ENCODE measurements at regions not wholly inside any gene's neighbourhood (a gene's known extent, or its start where the extent isn't known, plus 50 kb on each side); places are given as distances from the start of the nearest gene placed in this dataset.
A peak's percentile ranks its signal among the peaks of the same experiment; 100 is the strongest.

- no peak overlapping the region for H3K4me2 ChIP-seq (ENCODE audit: insufficient read depth, low read length)
- no peak overlapping the region for H3K27ac ChIP-seq (ENCODE audit: low read length)
- DNase-seq (no peak), ATAC-seq (ENCODE audit: insufficient read depth, low read depth) (no peak)
- no peaks in the 10 kb centered on the region for H3K4me1 ChIP-seq (ENCODE audit: insufficient read depth, low read length)
- no peak overlapping the region for H3K4me3 ChIP-seq (ENCODE audit: low read depth in 1 of 2, low read length in 2 of 2)
- no peaks in the 10 kb centered on the region for H4K20me1 ChIP-seq (ENCODE audit: insufficient read depth, low read length)
- no peaks in the 10 kb centered on the region for H3K9me3 ChIP-seq (ENCODE audit: insufficient read depth, low read length, severe bottlenecking)
- no peak overlapping the region for H2AFZ ChIP-seq (ENCODE audit: low read depth, low read length)
- H3K36me3 ChIP-seq (ENCODE audit: insufficient read depth, low read length) = no peaks in the 10 kb centered on the region
- H3K27me3 ChIP-seq (ENCODE audit: insufficient read depth, low read length, poor library complexity) = no peaks in the 10 kb centered on the region
- no peak for TF ChIP-seq EZH2 (IDR thresholded peaks at IDR 0.05; ENCODE audit: borderline replicate concordance, low read depth, low read length, severe bottlenecking)
- TF ChIP-seq, protein P1, sequence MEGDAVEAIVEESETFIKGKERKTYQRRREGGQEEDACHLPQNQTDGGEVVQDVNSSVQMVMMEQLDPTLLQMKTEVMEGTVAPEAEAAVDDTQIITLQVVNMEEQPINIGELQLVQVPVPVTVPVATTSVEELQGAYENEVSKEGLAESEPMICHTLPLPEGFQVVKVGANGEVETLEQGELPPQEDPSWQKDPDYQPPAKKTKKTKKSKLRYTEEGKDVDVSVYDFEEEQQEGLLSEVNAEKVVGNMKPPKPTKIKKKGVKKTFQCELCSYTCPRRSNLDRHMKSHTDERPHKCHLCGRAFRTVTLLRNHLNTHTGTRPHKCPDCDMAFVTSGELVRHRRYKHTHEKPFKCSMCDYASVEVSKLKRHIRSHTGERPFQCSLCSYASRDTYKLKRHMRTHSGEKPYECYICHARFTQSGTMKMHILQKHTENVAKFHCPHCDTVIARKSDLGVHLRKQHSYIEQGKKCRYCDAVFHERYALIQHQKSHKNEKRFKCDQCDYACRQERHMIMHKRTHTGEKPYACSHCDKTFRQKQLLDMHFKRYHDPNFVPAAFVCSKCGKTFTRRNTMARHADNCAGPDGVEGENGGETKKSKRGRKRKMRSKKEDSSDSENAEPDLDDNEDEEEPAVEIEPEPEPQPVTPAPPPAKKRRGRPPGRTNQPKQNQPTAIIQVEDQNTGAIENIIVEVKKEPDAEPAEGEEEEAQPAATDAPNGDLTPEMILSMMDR (IDR thresholded peaks at IDR 0.05; ENCODE audit: borderline replicate concordance, extremely low read depth, low read length, poor library complexity, severe bottlenecking) = no peak
- no peak overlapping the region for H3K9ac ChIP-seq (ENCODE audit: low read depth, low read length)
- H3K79me2 ChIP-seq (ENCODE audit: insufficient read depth, low read length) = no peaks in the 10 kb centered on the region
Observed at GRCh38 chrY:12517338-12517737, 183.7 kb upstream of the USP9Y start.

DNA sequence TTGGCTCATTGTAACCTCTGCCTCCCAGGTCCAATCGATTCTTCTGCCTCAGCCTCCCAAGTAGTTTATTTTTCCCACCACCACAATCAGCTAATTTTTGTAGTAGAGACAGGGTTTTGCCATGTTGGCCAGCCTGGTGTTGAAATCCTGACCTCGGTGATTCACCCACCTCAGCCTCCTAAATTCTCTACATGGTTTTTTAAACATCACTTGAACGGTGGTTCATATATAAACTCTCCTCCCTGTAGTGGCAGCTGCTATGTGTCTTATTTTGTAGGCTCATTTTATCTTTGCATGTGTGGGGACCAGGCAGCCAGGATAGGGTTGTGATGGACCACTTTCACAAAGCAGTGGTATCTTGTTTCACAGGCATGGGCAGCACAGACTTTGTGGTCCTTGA is 175.8 kb upstream of the USP9Y start:
- Histone ChIP-seq H3K4me3 (ENCODE audit: low read depth in 1 of 2, low read length in 2 of 2) (no peak overlapping the region), H2AFZ (ENCODE audit: low read depth, low read length) (no peak overlapping the region; the same call in 1 of the 2 replicates), H3K9ac (ENCODE audit: low read depth, low read length) (peak overlapping the region; percentile 41; the same call in 1 of the 2 replicates), H3K9me3 (ENCODE audit: insufficient read depth, low read length, severe bottlenecking) (no peaks in the 10 kb centered on the region), H4K20me1 (ENCODE audit: insufficient read depth, low read length) (no peaks in the 10 kb centered on the region), H3K79me2 (ENCODE audit: insufficient read depth, low read length) (no peaks in the 10 kb centered on the region), H3K36me3 (ENCODE audit: insufficient read depth, low read length) (no peaks in the 10 kb centered on the region), H3K4me1 (ENCODE audit: insufficient read depth, low read length) (peaks cover 37% of the 10 kb centered on the region), H3K4me2 (ENCODE audit: insufficient read depth, low read length) (no peak overlapping the region), H3K27me3 (ENCODE audit: insufficient read depth, low read length, poor library complexity) (no peaks in the 10 kb centered on the region), H3K27ac (ENCODE audit: low read length) (peak overlapping the region; percentile 93)
- DNase-seq (no peak), ATAC-seq (ENCODE audit: insufficient read depth, low read depth) (no peak)
- TF ChIP-seq, protein P1 (IDR thresholded peaks at IDR 0.05; ENCODE audit: borderline replicate concordance, extremely low read depth, low read length, poor library complexity, severe bottlenecking) = no peak

DNA sequence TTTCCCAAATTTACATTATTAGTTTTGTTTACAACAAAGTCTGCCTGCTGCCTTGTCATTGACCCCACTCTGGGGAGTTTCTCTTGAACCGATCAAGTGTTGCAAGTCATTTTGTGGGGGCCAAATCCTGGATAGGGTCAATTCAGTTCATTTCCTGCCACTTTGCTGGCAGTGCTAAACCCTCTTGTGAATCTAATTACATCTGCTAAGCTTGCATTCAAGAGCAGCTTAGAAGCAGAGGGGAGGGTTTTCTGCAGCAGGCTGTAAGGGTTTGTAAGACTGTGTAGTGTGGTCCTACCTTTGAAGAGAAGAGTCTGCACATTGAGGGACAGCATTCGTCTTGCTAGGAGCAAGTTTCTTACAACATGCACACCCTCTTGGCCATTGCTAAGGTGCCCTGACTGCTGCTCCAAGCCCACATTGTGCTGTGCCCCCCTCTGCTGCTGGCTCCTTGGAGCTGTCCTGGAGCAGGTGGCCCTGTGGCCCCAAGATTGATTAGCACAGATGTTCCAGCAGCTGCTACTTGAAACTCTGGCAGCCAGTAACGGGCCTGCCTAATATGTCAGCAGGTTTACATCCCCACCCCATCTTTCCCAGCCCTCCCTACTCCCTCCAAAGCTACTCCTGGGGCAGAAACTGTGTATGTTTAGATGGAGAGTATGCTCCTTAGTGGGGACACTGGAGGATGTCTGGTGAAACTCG is 174.5 kb upstream of the USP9Y start:
- TF ChIP-seq, protein P1 (IDR thresholded peaks at IDR 0.05; ENCODE audit: borderline replicate concordance, extremely low read depth, low read length, poor library complexity, severe bottlenecking) = no peak
- TF ChIP-seq EZH2 (IDR thresholded peaks at IDR 0.05; ENCODE audit: borderline replicate concordance, low read depth, low read length, severe bottlenecking) = no peak
- DNase-seq (peak; percentile 31), ATAC-seq (ENCODE audit: insufficient read depth, low read depth) (peak; percentile 80)
- Histone ChIP-seq H4K20me1 (ENCODE audit: insufficient read depth, low read length) (no peaks in the 10 kb centered on the region), H3K27me3 (ENCODE audit: insufficient read depth, low read length, poor library complexity) (no peaks in the 10 kb centered on the region), H3K79me2 (ENCODE audit: insufficient read depth, low read length) (no peaks in the 10 kb centered on the region), H3K27ac (ENCODE audit: low read length) (peak overlapping the region; percentile 93), H2AFZ (ENCODE audit: low read depth, low read length) (peak overlapping the region; percentile 34; the same call in 1 of the 2 replicates), H3K4me3 (ENCODE audit: low read depth in 1 of 2, low read length in 2 of 2) (no peak overlapping the region), H3K4me2 (ENCODE audit: insufficient read depth, low read length) (peak overlapping the region; percentile 22; the same call in 1 of the 2 replicates), H3K36me3 (ENCODE audit: insufficient read depth, low read length) (no peaks in the 10 kb centered on the region), H3K9ac (ENCODE audit: low read depth, low read length) (peak overlapping the region; percentile 35), H3K4me1 (ENCODE audit: insufficient read depth, low read length) (peaks cover 37% of the 10 kb centered on the region), H3K9me3 (ENCODE audit: insufficient read depth, low read length, severe bottlenecking) (no peaks in the 10 kb centered on the region)
